HL-60 (cell line): ENCODE measurements at regions not wholly inside any gene's neighbourhood (a gene's known extent, or its start where the extent isn't known, plus 50 kb on each side); places are given as distances from the start of the nearest gene placed in this dataset.
"Not testable (repeated sequence)": the region's sequence is repeated elsewhere in the genome, so short reads cannot be mapped to it uniquely, and the experiment has no call there.

ENCODE experiments used
- DNase-seq, 2 experiments: peaks; one replicate each; pipeline ENCODE4 v3.0.0-alpha.2; 2010 to 2020; ENCODE audit warnings: low read depth in 1 of 2, low spot score in 1 of 2
- H3K27ac ChIP-seq: fragments of 250-450 bp; sonication (Bioruptor Pico); replicated peaks from 2 replicates; pipeline ENCODE4 v1.5.1; 2020; ENCODE audit warnings: mild to moderate bottlenecking, moderate library complexity
- H3K27me3 ChIP-seq: fragments of 250-450 bp; sonication (Bioruptor Pico); 2 replicates; pipeline ENCODE4 v1.5.1; 2021; ENCODE audit warnings: mild to moderate bottlenecking, moderate library complexity; ENCODE audit not compliant: insufficient read depth, poor library complexity, severe bottlenecking
- H3K4me3 ChIP-seq: replicated peaks from 2 replicates; pipeline ENCODE4 v1.5.1; 2011; ENCODE audit warnings: mild to moderate bottlenecking, control low read depth, low read length; ENCODE audit not compliant: insufficient read depth
- GABPA ChIP-seq: IDR thresholded peaks from 2 replicates; pipeline ENCODE4 v1.6.1; 2012; ENCODE audit warnings: low read depth
- POLR2AphosphoS5 ChIP-seq: IDR thresholded peaks from 2 replicates; pipeline ENCODE4 v1.6.1; 2012; ENCODE audit warnings: low read depth
- SPI1 ChIP-seq: IDR thresholded peaks from 2 replicates; pipeline ENCODE4 v1.6.1; 2012; ENCODE audit warnings: low read depth, mild to moderate bottlenecking, borderline replicate concordance
- TF ChIP-seq, protein P1 (sequence below): IDR thresholded peaks from one replicate; pipeline ENCODE4 v1.5.1; 2011; ENCODE audit warnings: low read length, control low read depth, inconsistent platforms; ENCODE audit not compliant: insufficient read depth
- TF ChIP-seq, protein P2 (sequence below): IDR thresholded peaks from 2 replicates; pipeline ENCODE4 v1.6.1; 2012; ENCODE audit warnings: low read depth; ENCODE audit not compliant: insufficient replicate concordance

DNA sequence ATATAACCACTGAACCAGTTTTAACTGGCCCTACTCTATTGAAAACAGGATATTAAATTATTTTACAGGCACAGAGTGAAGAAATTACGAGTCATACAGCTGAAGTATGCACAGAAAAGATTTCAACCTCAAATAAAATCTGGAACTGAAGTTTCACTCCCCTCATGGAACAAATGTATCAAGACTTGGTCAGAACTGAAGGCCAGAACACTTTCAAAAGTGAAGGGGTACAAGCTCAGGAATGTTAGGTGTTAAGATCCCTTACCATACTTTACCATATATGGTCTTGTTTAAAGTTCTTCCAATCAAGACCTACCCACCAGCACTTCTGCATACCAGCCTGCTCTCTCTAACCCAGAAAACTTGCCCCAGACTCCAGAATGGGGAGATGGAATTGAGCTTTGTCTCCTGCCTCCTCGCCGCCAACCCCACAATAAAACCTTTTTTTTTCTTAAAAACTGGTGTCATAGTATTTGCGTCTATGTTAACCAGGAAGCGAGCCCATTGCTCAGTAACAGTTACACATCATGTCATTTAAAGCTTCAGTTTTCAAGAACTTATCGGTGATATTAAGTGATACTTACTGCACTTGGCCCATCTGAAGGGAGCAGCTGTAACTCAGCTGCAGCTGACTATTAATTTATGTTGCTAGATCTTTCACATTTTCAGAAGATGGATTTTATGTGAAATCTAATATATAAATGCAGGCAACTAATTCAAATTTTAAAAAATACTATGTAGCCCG lies 59.9 kb downstream of the OXSM start:
- TF ChIP-seq, protein P1, sequence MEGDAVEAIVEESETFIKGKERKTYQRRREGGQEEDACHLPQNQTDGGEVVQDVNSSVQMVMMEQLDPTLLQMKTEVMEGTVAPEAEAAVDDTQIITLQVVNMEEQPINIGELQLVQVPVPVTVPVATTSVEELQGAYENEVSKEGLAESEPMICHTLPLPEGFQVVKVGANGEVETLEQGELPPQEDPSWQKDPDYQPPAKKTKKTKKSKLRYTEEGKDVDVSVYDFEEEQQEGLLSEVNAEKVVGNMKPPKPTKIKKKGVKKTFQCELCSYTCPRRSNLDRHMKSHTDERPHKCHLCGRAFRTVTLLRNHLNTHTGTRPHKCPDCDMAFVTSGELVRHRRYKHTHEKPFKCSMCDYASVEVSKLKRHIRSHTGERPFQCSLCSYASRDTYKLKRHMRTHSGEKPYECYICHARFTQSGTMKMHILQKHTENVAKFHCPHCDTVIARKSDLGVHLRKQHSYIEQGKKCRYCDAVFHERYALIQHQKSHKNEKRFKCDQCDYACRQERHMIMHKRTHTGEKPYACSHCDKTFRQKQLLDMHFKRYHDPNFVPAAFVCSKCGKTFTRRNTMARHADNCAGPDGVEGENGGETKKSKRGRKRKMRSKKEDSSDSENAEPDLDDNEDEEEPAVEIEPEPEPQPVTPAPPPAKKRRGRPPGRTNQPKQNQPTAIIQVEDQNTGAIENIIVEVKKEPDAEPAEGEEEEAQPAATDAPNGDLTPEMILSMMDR: no peak
- TF ChIP-seq, protein P2, sequence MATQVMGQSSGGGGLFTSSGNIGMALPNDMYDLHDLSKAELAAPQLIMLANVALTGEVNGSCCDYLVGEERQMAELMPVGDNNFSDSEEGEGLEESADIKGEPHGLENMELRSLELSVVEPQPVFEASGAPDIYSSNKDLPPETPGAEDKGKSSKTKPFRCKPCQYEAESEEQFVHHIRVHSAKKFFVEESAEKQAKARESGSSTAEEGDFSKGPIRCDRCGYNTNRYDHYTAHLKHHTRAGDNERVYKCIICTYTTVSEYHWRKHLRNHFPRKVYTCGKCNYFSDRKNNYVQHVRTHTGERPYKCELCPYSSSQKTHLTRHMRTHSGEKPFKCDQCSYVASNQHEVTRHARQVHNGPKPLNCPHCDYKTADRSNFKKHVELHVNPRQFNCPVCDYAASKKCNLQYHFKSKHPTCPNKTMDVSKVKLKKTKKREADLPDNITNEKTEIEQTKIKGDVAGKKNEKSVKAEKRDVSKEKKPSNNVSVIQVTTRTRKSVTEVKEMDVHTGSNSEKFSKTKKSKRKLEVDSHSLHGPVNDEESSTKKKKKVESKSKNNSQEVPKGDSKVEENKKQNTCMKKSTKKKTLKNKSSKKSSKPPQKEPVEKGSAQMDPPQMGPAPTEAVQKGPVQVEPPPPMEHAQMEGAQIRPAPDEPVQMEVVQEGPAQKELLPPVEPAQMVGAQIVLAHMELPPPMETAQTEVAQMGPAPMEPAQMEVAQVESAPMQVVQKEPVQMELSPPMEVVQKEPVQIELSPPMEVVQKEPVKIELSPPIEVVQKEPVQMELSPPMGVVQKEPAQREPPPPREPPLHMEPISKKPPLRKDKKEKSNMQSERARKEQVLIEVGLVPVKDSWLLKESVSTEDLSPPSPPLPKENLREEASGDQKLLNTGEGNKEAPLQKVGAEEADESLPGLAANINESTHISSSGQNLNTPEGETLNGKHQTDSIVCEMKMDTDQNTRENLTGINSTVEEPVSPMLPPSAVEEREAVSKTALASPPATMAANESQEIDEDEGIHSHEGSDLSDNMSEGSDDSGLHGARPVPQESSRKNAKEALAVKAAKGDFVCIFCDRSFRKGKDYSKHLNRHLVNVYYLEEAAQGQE: no peak
- TF ChIP-seq POLR2AphosphoS5 (no peak), SPI1 (no peak), GABPA (no peak)

DNA sequence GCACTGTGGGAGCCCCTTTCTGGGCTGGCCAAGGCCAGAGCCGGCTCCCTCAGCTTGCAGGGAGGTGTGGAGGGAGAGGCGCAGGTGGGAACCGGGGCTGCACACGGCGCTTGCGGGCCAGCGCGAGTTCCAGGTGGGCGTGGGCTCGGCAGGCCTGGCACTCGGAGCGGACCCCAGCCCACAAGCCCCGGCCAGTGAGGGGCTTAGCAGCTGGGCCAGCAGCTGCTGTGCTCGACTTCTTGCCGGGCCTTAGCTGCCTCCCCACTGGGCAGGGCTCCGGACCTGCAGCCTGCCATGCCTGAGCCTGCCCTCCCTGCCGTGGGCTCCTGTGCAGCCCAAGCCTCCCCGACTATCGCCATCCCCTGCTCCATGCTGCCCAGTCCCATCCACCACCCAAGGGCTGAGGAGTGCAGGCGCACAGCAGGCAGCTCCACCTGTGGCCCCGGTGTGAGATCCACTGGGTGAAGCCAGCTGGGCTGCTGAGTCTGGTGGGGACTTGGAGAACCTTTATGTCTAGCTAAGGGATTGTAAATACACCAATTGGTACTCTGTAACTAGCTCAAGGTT lies 61.9 kb downstream of the OXSM start:
- H3K4me3 ChIP-seq, DNase-seq, H3K27me3 ChIP-seq, H3K27ac ChIP-seq: not testable (repeated sequence)

More for the DNA sequence above, 59.9 kb downstream of the OXSM start:
- no peak for DNase-seq
- Histone ChIP-seq H3K27ac (no peak overlapping the region), H3K27me3 (no peaks in the 10 kb centered on the region), H3K4me3 (no peak overlapping the region)

DNA sequence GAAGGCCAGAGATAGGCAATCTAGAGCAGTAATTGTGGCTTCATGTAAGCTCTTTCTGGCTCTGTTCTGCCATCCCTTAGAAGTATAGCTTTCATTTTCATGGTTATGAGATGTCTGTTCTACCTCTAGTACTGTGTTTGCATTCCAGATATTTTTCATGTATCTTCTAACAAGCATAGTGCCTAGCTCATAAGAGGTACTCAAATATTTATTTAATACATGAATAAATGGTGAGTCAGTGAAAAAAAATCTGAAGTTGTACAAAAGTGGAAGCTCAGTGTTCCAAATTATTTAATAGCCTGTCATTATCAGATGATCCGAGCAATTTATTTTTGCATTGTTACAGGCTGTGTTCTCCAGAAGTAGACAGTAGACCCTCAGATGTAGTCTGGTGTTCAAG lies 64.3 kb downstream of the OXSM start:
- DNase-seq: no peak
- H3K4me3 ChIP-seq: no peak overlapping the region
- TF ChIP-seq, protein P2: no peak
- TF ChIP-seq, protein P1: no peak
- H3K27me3 ChIP-seq: no peaks in the 10 kb centered on the region
- H3K27ac ChIP-seq: no peak overlapping the region

DNA sequence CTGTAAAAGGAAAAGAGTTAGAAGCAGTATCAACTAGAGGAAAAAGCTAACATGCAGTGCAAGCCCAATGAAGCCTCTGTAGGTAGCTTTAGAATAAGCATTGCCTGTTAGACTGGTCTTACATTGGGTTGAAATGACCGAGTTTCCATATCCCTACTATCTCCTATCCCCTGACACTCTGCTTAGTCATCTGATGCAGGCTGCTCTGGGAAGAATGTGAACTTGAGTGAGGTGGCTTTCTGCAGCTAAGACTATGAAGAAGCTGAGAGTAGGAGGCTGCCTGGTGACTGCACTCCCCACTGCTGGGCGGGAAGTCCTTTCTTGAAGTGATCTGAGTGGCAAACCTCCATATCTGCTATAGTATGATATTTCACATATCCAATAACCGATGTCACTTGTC lies 64.7 kb downstream of the OXSM start:
- Histone ChIP-seq H3K27ac (no peak overlapping the region), H3K4me3 (no peak overlapping the region), H3K27me3 (no peaks in the 10 kb centered on the region)
- no peak for DNase-seq
- no peak for TF ChIP-seq SPI1
- TF ChIP-seq, protein P1: no peak
